IMR-90 (cell line): ENCODE measurements at regions not wholly inside any gene's neighbourhood (a gene's known extent, or its start where the extent isn't known, plus 50 kb on each side); places are given as distances from the start of the nearest gene placed in this dataset.

Experiments
- ATAC-seq: fragments of 200-7000 bp; cut with Tn5 transposase; 2 replicates; pipeline ENCODE4 v1.9.1; 2020; ENCODE audit warnings: low read depth, mild to moderate bottlenecking, moderate library complexity
- BruUV-seq: library from RNA; stranded (reverse); fragments of 400-500 nt; replicated peaks from 2 replicates; lab custom pipeline; 2021; lab: Mats Ljungman, UMichigan
- CTCF ChIA-PET: fragments of 300-600 bp; formaldehyde crosslinking; extraction: SDS; loops from one replicate; lab custom pipeline; 2021; ENCODE audit warnings: antibody characterized with exemption; lab: Yijun Ruan, JAX
- POLR2A ChIA-PET: fragments of 300-600 bp; sonication (Branson Sonifier 250); formaldehyde crosslinking; loops from one replicate; lab custom pipeline; 2022; ENCODE audit warnings: antibody characterized with exemption; ENCODE audit not compliant: unreplicated experiment; lab: Charles Lee
- DNase-seq: peaks from one replicate; pipeline ENCODE4 v3.0.0; 2013
- H2AFZ ChIP-seq: replicated peaks from 2 replicates; pipeline ENCODE3; 2013; ENCODE audit warnings: low read length, mild to moderate bottlenecking; ENCODE audit not compliant: poor library complexity
- H2AK5ac ChIP-seq: 2 replicates; pipeline ENCODE4 v1.6.1; 2013; ENCODE audit warnings: low read depth, low read length, inconsistent platforms
- H2AK9ac ChIP-seq: replicated peaks from 2 replicates; pipeline ENCODE3; 2013; ENCODE audit warnings: mild to moderate bottlenecking, low read depth, low read length, moderate library complexity; ENCODE audit not compliant: poor library complexity
- H2BK120ac ChIP-seq: 2 replicates; pipeline ENCODE4 v1.6.1; 2013; ENCODE audit warnings: low read depth, low read length, inconsistent platforms
- H2BK15ac ChIP-seq: 3 replicates; pipeline ENCODE4 v1.6.1; 2013; ENCODE audit warnings: low read depth, low read length, inconsistent platforms
- H2BK20ac ChIP-seq: 2 replicates; pipeline ENCODE4 v1.6.1; 2013; ENCODE audit warnings: low read depth, mild to moderate bottlenecking, inconsistent platforms, low read length, moderate library complexity
- H2BK5ac ChIP-seq: 2 replicates; pipeline ENCODE4 v1.6.1; 2013; ENCODE audit warnings: mild to moderate bottlenecking, low read depth, low read length, inconsistent platforms; ENCODE audit not compliant: poor library complexity, severe bottlenecking
- H3K14ac ChIP-seq: replicated peaks from 2 replicates; pipeline ENCODE4 v1.6.1; 2013; ENCODE audit warnings: low read depth, low read length, inconsistent platforms
- H3K18ac ChIP-seq: 2 replicates; pipeline ENCODE4 v1.6.1; 2013; ENCODE audit warnings: low read depth, low read length, control low read depth
- H3K23ac ChIP-seq: 2 replicates; pipeline ENCODE4 v1.6.1; 2013; ENCODE audit warnings: low read depth, low read length, inconsistent platforms
- H3K27ac ChIP-seq: 2 replicates; pipeline ENCODE4 v1.5.1; 2013; ENCODE audit warnings: mild to moderate bottlenecking, control low read depth, low read length; ENCODE audit not compliant: insufficient read depth
- H3K27me3 ChIP-seq: 2 replicates; pipeline ENCODE4 v1.6.1; 2013; ENCODE audit warnings: low read length; ENCODE audit not compliant: control insufficient read depth, insufficient read depth
- H3K36me3 ChIP-seq: 2 replicates; pipeline ENCODE4 v1.6.1; 2013; ENCODE audit warnings: low read length, mixed read lengths; ENCODE audit not compliant: control insufficient read depth, insufficient read depth
- H3K4ac ChIP-seq: 2 replicates; pipeline ENCODE4 v1.6.1; 2013; ENCODE audit warnings: low read depth, low read length, inconsistent platforms
- H3K4me1 ChIP-seq: 2 replicates; pipeline ENCODE4 v1.6.1; 2013; ENCODE audit warnings: low read length, mixed read lengths; ENCODE audit not compliant: control insufficient read depth, insufficient read depth
- H3K4me2 ChIP-seq: 2 replicates; pipeline ENCODE4 v1.6.1; 2013; ENCODE audit warnings: low read depth, mild to moderate bottlenecking, control low read depth, low read length, moderate library complexity
- H3K4me3 ChIP-seq: 2 replicates; pipeline ENCODE4 v1.5.1; 2013; ENCODE audit warnings: low read depth, mild to moderate bottlenecking, control low read depth, low read length, moderate library complexity; ENCODE audit not compliant: insufficient read depth
- H3K56ac ChIP-seq: 2 replicates; pipeline ENCODE4 v1.6.1; 2013; ENCODE audit warnings: low read length, inconsistent platforms; ENCODE audit not compliant: insufficient read depth; ENCODE audit errors: extremely low read depth
- H3K79me1 ChIP-seq, 2 experiments: 2 replicates each; pipeline ENCODE4 v1.6.1; 2013; ENCODE audit warnings: low read length in 2 of 2, inconsistent platforms in 1 of 2, low read depth in 1 of 2
- H3K9ac ChIP-seq: 2 replicates; pipeline ENCODE4 v1.6.1; 2013; ENCODE audit warnings: low read depth, low read length, control low read depth
- H3K9me1 ChIP-seq: 2 replicates; pipeline ENCODE4 v1.6.1; 2013; ENCODE audit warnings: low read length, inconsistent platforms; ENCODE audit not compliant: insufficient read depth
- H3K9me3 ChIP-seq: 2 replicates; pipeline ENCODE4 v1.6.1; 2013; ENCODE audit warnings: low read length; ENCODE audit not compliant: control insufficient read depth, insufficient read depth
- H4K20me1 ChIP-seq: 2 replicates; pipeline ENCODE4 v1.6.1; 2013; ENCODE audit warnings: low read length, inconsistent platforms; ENCODE audit not compliant: insufficient read depth
- H4K5ac ChIP-seq: 2 replicates; pipeline ENCODE4 v1.6.1; 2013; ENCODE audit warnings: mild to moderate bottlenecking, low read depth, low read length, control low read depth
- H4K8ac ChIP-seq, 2 experiments: 2 replicates each; pipeline ENCODE4 v1.6.1; 2013; ENCODE audit warnings: low read depth in 2 of 2, low read length in 2 of 2, control low read depth in 1 of 2, inconsistent platforms in 1 of 2
- H4K91ac ChIP-seq: 2 replicates; pipeline ENCODE4 v1.6.1; 2013; ENCODE audit warnings: low read depth, low read length, inconsistent platforms; ENCODE audit not compliant: insufficient read depth
- BHLHE40 ChIP-seq: fragments of 150-350 bp; IDR thresholded peaks from 2 replicates; pipeline ENCODE4 v1.6.1; 2016; ENCODE audit warnings: mild to moderate bottlenecking, low read depth, low read length
- CEBPB ChIP-seq: IDR thresholded peaks from 2 replicates; pipeline ENCODE4 v1.6.1; 2012; ENCODE audit warnings: low read depth, low read length, improper control_type of control experiment
- CHD1 ChIP-seq: IDR thresholded peaks from 2 replicates; pipeline ENCODE4 v1.6.1; 2012; ENCODE audit warnings: low read depth, low read length, improper control_type of control experiment
- ELK1 ChIP-seq: fragments of 150-350 bp; IDR thresholded peaks from 2 replicates; pipeline ENCODE4 v1.6.1; 2016; ENCODE audit warnings: low read depth, mild to moderate bottlenecking, low read length, moderate library complexity, borderline replicate concordance
- FOS ChIP-seq: fragments of 150-350 bp; IDR thresholded peaks from 2 replicates; pipeline ENCODE4 v1.6.1; 2016; ENCODE audit warnings: low read depth, low read length
- MAFK ChIP-seq: IDR thresholded peaks from 2 replicates; pipeline ENCODE4 v1.6.1; 2012; ENCODE audit warnings: low read depth, low read length, improper control_type of control experiment
- MAZ ChIP-seq: IDR thresholded peaks from 2 replicates; pipeline ENCODE4 v1.6.1; 2012; ENCODE audit warnings: low read depth, mild to moderate bottlenecking, low read length, improper control_type of control experiment, moderate library complexity, borderline replicate concordance
- MXI1 ChIP-seq: IDR thresholded peaks from 2 replicates; pipeline ENCODE4 v1.6.1; 2012; ENCODE audit warnings: low read depth, mild to moderate bottlenecking, low read length, moderate library complexity, borderline replicate concordance
- NFE2L2 ChIP-seq: fragments of 150-350 bp; IDR thresholded peaks from 2 replicates; pipeline ENCODE4 v1.6.1; 2016; ENCODE audit warnings: low read depth, mild to moderate bottlenecking, low read length
- POLR2A ChIP-seq: IDR thresholded peaks from 2 replicates; pipeline ENCODE4 v1.6.1; 2012; ENCODE audit warnings: mild to moderate bottlenecking, low read depth, low read length
- RAD21 ChIP-seq: IDR thresholded peaks from 2 replicates; pipeline ENCODE4 v1.6.1; 2012; ENCODE audit warnings: low read length, improper control_type of control experiment
- RCOR1 ChIP-seq: IDR thresholded peaks from 2 replicates; pipeline ENCODE4 v1.6.1; 2012; ENCODE audit warnings: mild to moderate bottlenecking, low read length, improper control_type of control experiment; ENCODE audit not compliant: insufficient replicate concordance
- RFX5 ChIP-seq: IDR thresholded peaks from 2 replicates; pipeline ENCODE4 v1.8.0; 2012; ENCODE audit warnings: low read depth, mild to moderate bottlenecking, low read length, moderate library complexity
- SMC3 ChIP-seq: fragments of 150-350 bp; IDR thresholded peaks from 2 replicates; pipeline ENCODE4 v1.6.1; 2016; ENCODE audit warnings: low read depth, mild to moderate bottlenecking, antibody characterized with exemption, low read length, moderate library complexity
- WGBS, 2 experiments: methylation state at CpG; one replicate each; pipeline versions ENCODE4 v1.1.5 to v1.1.7; 2013; ENCODE audit warnings: missing lambda C conversion rate in 2 of 2; ENCODE audit not compliant: insufficient read length in 1 of 2; ENCODE audit errors: extremely low coverage in 2 of 2; 5-methylcytosine and 5-hydroxymethylcytosine counted together
- dilution Hi-C: fragments of 300-500 bp; cut with HindIII; formaldehyde crosslinking; loops from one replicate; pipeline ENCODE4 v1.14.3; 2018; ENCODE audit warnings: low sequenced_read_pairs; ENCODE audit not compliant: unreplicated experiment
- in situ Hi-C: fragments of 300-500 bp; cut with MboI; formaldehyde crosslinking; loops from 3 replicates; pipeline ENCODE4 v1.14.3; 2019; ENCODE audit warnings: low sequenced_read_pairs, inconsistent platforms, mixed read lengths
- intact Hi-C: fragments of 100-400 bp; cut with micrococcal nuclease; formaldehyde crosslinking; loops from 2 replicates; pipeline ENCODE4 v1.10.0; 2022
- TF ChIP-seq, protein P1 (sequence below): conservative IDR thresholded peaks from 2 replicates; pipeline ENCODE4 v1.5.1; 2012; ENCODE audit warnings: mild to moderate bottlenecking, low read depth, low read length, improper control_type of control experiment
- TF ChIP-seq, protein P2 (sequence below): fragments of 150-350 bp; IDR thresholded peaks from 2 replicates; pipeline ENCODE4 v1.6.1; 2017; ENCODE audit warnings: mild to moderate bottlenecking, antibody characterized with exemption, low read length, low read depth

- H4K5ac ChIP-seq, result no peak overlapping the region
- intact Hi-C loops (no loop called here), dilution Hi-C loops (no loop called here), in situ Hi-C loops (no loop called here)
- H3K9me1 ChIP-seq, result no peaks in the 10 kb centered on the region
- no peak overlapping the region for H2BK120ac ChIP-seq
- H3K27ac ChIP-seq, result no peak overlapping the region
- no peak for TF ChIP-seq CEBPB
- no peak for TF ChIP-seq POLR2A
- TF ChIP-seq MAFK, result no peak
- no peak for TF ChIP-seq MAZ
- TF ChIP-seq, protein P1, sequence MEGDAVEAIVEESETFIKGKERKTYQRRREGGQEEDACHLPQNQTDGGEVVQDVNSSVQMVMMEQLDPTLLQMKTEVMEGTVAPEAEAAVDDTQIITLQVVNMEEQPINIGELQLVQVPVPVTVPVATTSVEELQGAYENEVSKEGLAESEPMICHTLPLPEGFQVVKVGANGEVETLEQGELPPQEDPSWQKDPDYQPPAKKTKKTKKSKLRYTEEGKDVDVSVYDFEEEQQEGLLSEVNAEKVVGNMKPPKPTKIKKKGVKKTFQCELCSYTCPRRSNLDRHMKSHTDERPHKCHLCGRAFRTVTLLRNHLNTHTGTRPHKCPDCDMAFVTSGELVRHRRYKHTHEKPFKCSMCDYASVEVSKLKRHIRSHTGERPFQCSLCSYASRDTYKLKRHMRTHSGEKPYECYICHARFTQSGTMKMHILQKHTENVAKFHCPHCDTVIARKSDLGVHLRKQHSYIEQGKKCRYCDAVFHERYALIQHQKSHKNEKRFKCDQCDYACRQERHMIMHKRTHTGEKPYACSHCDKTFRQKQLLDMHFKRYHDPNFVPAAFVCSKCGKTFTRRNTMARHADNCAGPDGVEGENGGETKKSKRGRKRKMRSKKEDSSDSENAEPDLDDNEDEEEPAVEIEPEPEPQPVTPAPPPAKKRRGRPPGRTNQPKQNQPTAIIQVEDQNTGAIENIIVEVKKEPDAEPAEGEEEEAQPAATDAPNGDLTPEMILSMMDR, result no peak
- TF ChIP-seq CHD1, result no peak
- no peak for TF ChIP-seq RAD21
- no peak for TF ChIP-seq FOS
- TF ChIP-seq SMC3, result no peak
- TF ChIP-seq, protein P2, sequence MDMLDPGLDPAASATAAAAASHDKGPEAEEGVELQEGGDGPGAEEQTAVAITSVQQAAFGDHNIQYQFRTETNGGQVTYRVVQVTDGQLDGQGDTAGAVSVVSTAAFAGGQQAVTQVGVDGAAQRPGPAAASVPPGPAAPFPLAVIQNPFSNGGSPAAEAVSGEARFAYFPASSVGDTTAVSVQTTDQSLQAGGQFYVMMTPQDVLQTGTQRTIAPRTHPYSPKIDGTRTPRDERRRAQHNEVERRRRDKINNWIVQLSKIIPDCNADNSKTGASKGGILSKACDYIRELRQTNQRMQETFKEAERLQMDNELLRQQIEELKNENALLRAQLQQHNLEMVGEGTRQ, result no peak
- TF ChIP-seq ELK1, result no peak
- no peak for TF ChIP-seq MXI1
- TF ChIP-seq RCOR1, result no peak
- TF ChIP-seq BHLHE40, result no peak
- no peak for TF ChIP-seq NFE2L2
- no peak for TF ChIP-seq RFX5
- no peak overlapping the region for H3K4me3 ChIP-seq
- ATAC-seq (no peak), DNase-seq (no peak)
- H4K20me1 ChIP-seq, result no peaks in the 10 kb centered on the region
- H3K4me1 ChIP-seq, result no peaks in the 10 kb centered on the region
- H3K18ac ChIP-seq, result no peak overlapping the region
- H3K79me1 ChIP-seq, result no peaks in the 10 kb centered on the region
- H2AK5ac ChIP-seq, result no peak overlapping the region
- no peak overlapping the region for H2BK5ac ChIP-seq
- H3K14ac ChIP-seq, result no peak overlapping the region
- H4K91ac ChIP-seq, result no peak overlapping the region
- POLR2A ChIA-PET, result no interaction called here
- WGBS, 2 experiments, result 73% methylated on average over 4 of the region's 9 CpGs; no CpG with 5 or more reads in 1 of the 2 experiments
- no peak overlapping the region for H3K4me2 ChIP-seq
- CTCF ChIA-PET, result no interaction called here
- H3K56ac ChIP-seq, result no peak overlapping the region
- H3K9me3 ChIP-seq, result peaks cover 33% of the 10 kb centered on the region
- no TSS peak for BruUV-seq
- H2BK20ac ChIP-seq, result no peak overlapping the region
- H3K36me3 ChIP-seq, result no peaks in the 10 kb centered on the region
- H4K8ac ChIP-seq, result no peak overlapping the region
- no peak overlapping the region for H2AFZ ChIP-seq
- no peak overlapping the region for H3K9ac ChIP-seq
- H2BK15ac ChIP-seq, result no peak overlapping the region
- H3K4ac ChIP-seq, result no peak overlapping the region
- no peak overlapping the region for H2AK9ac ChIP-seq
- H3K27me3 ChIP-seq, result no peaks in the 10 kb centered on the region
- no peak overlapping the region for H3K23ac ChIP-seq
Observed at GRCh38 chr18:78589916-78590437, 389.6 kb upstream of the SALL3 start.
